H1 (cell line): ENCODE measurements at regions not wholly inside any gene's neighbourhood (a gene's known extent, or its start where the extent isn't known, plus 50 kb on each side); places are given as distances from the start of the nearest gene placed in this dataset.

Source experiments
- NANOG ChIP-seq: IDR thresholded peaks from 2 replicates; pipeline ENCODE4 v1.6.1; 2011; ENCODE audit warnings: low read length, low read depth, mild to moderate bottlenecking, inconsistent platforms; ENCODE audit not compliant: insufficient read depth, poor library complexity, severe bottlenecking
- POLR2AphosphoS5 ChIP-seq: IDR thresholded peaks from 2 replicates; pipeline ENCODE4 v1.6.1; 2011; ENCODE audit warnings: low read depth, low read length
- SIN3A ChIP-seq, 2 experiments: IDR thresholded peaks in 1 of 2; conservative IDR thresholded peaks in 1 of 2; 2 replicates each; pipeline ENCODE4 v1.6.1; 2011 to 2012; ENCODE audit warnings: low read length in 2 of 2, improper control_type of control experiment in 1 of 2, low read depth in 1 of 2, mild to moderate bottlenecking in 1 of 2
- TF ChIP-seq, protein P1 (sequence below): fragments of 300-600 bp; sonication (generic); IDR thresholded peaks from 2 replicates; pipeline ENCODE4 v1.7.1; 2012; ENCODE audit warnings: low read length, moderate library complexity, mild to moderate bottlenecking, inconsistent platforms; ENCODE audit not compliant: insufficient replicate concordance
- TF ChIP-seq, protein P2 (sequence below), 3 experiments: IDR thresholded peaks; 1 replicate in 2 of 3; 2 replicates in 1 of 3; pipeline versions ENCODE4 v1.5.1 to v1.6.1; 2011; ENCODE audit warnings: low read length in 3 of 3, mild to moderate bottlenecking in 3 of 3, inconsistent platforms in 2 of 3, low read depth in 1 of 3, moderate library complexity in 1 of 3; ENCODE audit not compliant: insufficient read depth in 1 of 3; ENCODE audit errors: control extremely low read depth in 1 of 3

DNA sequence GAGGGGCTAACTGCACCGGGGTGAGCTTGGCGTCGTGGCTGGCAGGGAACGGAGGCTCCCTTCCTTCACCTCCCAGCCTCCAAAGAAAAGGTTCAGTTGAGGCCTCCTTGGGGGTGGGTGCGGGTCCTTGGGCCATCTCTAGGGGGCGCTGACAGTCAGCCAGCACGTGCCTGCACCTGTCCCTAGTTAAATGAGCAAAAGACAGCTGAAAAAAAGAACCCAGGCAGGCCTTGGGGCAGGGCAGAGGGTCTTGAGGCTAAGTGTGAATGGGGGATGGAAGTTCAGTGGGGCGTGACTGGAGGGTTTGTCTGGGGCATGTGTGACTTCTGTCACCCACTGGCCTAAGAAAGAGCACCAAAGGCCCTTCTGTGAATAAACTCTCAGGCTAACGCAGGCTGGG is 56.4 kb downstream of the ZFP36L2 start (continued):
- TF ChIP-seq, protein P1, sequence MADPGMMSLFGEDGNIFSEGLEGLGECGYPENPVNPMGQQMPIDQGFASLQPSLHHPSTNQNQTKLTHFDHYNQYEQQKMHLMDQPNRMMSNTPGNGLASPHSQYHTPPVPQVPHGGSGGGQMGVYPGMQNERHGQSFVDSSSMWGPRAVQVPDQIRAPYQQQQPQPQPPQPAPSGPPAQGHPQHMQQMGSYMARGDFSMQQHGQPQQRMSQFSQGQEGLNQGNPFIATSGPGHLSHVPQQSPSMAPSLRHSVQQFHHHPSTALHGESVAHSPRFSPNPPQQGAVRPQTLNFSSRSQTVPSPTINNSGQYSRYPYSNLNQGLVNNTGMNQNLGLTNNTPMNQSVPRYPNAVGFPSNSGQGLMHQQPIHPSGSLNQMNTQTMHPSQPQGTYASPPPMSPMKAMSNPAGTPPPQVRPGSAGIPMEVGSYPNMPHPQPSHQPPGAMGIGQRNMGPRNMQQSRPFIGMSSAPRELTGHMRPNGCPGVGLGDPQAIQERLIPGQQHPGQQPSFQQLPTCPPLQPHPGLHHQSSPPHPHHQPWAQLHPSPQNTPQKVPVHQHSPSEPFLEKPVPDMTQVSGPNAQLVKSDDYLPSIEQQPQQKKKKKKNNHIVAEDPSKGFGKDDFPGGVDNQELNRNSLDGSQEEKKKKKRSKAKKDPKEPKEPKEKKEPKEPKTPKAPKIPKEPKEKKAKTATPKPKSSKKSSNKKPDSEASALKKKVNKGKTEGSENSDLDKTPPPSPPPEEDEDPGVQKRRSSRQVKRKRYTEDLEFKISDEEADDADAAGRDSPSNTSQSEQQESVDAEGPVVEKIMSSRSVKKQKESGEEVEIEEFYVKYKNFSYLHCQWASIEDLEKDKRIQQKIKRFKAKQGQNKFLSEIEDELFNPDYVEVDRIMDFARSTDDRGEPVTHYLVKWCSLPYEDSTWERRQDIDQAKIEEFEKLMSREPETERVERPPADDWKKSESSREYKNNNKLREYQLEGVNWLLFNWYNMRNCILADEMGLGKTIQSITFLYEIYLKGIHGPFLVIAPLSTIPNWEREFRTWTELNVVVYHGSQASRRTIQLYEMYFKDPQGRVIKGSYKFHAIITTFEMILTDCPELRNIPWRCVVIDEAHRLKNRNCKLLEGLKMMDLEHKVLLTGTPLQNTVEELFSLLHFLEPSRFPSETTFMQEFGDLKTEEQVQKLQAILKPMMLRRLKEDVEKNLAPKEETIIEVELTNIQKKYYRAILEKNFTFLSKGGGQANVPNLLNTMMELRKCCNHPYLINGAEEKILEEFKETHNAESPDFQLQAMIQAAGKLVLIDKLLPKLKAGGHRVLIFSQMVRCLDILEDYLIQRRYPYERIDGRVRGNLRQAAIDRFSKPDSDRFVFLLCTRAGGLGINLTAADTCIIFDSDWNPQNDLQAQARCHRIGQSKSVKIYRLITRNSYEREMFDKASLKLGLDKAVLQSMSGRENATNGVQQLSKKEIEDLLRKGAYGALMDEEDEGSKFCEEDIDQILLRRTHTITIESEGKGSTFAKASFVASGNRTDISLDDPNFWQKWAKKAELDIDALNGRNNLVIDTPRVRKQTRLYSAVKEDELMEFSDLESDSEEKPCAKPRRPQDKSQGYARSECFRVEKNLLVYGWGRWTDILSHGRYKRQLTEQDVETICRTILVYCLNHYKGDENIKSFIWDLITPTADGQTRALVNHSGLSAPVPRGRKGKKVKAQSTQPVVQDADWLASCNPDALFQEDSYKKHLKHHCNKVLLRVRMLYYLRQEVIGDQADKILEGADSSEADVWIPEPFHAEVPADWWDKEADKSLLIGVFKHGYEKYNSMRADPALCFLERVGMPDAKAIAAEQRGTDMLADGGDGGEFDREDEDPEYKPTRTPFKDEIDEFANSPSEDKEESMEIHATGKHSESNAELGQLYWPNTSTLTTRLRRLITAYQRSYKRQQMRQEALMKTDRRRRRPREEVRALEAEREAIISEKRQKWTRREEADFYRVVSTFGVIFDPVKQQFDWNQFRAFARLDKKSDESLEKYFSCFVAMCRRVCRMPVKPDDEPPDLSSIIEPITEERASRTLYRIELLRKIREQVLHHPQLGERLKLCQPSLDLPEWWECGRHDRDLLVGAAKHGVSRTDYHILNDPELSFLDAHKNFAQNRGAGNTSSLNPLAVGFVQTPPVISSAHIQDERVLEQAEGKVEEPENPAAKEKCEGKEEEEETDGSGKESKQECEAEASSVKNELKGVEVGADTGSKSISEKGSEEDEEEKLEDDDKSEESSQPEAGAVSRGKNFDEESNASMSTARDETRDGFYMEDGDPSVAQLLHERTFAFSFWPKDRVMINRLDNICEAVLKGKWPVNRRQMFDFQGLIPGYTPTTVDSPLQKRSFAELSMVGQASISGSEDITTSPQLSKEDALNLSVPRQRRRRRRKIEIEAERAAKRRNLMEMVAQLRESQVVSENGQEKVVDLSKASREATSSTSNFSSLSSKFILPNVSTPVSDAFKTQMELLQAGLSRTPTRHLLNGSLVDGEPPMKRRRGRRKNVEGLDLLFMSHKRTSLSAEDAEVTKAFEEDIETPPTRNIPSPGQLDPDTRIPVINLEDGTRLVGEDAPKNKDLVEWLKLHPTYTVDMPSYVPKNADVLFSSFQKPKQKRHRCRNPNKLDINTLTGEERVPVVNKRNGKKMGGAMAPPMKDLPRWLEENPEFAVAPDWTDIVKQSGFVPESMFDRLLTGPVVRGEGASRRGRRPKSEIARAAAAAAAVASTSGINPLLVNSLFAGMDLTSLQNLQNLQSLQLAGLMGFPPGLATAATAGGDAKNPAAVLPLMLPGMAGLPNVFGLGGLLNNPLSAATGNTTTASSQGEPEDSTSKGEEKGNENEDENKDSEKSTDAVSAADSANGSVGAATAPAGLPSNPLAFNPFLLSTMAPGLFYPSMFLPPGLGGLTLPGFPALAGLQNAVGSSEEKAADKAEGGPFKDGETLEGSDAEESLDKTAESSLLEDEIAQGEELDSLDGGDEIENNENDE, result no peak
- TF ChIP-seq POLR2AphosphoS5 (no peak), SIN3A (conservative IDR thresholded peaks at IDR 0.05 in 1 of 2, IDR thresholded peaks at IDR 0.05 in 1 of 2; ENCODE audit: low read depth in 1 of 2, low read length in 2 of 2) (no peak), NANOG (no peak)
- TF ChIP-seq, protein P2, sequence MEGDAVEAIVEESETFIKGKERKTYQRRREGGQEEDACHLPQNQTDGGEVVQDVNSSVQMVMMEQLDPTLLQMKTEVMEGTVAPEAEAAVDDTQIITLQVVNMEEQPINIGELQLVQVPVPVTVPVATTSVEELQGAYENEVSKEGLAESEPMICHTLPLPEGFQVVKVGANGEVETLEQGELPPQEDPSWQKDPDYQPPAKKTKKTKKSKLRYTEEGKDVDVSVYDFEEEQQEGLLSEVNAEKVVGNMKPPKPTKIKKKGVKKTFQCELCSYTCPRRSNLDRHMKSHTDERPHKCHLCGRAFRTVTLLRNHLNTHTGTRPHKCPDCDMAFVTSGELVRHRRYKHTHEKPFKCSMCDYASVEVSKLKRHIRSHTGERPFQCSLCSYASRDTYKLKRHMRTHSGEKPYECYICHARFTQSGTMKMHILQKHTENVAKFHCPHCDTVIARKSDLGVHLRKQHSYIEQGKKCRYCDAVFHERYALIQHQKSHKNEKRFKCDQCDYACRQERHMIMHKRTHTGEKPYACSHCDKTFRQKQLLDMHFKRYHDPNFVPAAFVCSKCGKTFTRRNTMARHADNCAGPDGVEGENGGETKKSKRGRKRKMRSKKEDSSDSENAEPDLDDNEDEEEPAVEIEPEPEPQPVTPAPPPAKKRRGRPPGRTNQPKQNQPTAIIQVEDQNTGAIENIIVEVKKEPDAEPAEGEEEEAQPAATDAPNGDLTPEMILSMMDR (IDR thresholded peaks at IDR 0.05; ENCODE audit: control extremely low read depth in 1 of 3, insufficient read depth in 1 of 3, low read depth in 1 of 3, low read length in 3 of 3), result peak; percentile 83 to 84 (median 83)
